Endothelial cell of umbilical vein (primary cell): ENCODE measurements at regions not wholly inside any gene's neighbourhood (a gene's known extent, or its start where the extent isn't known, plus 50 kb on each side); places are given as distances from the start of the nearest gene placed in this dataset.

Experiments used
- BruUV-seq: library from RNA; stranded (reverse); fragments of 400-500 nt; replicated peaks from 2 replicates; lab custom pipeline; 2021; lab: Mats Ljungman, UMichigan
- CTCF ChIA-PET: fragments of 300-600, 350-600 bp; sonication (Branson Sonifier 250); formaldehyde crosslinking; loops from one replicate; lab custom pipeline; 2021; ENCODE audit warnings: antibody characterized with exemption, inconsistent platforms; lab: Charles Lee
- POLR2A ChIA-PET: fragments of 300-600, 350-600 bp; sonication (Branson Sonifier 250); formaldehyde crosslinking; loops from one replicate; lab custom pipeline; 2021; ENCODE audit warnings: antibody characterized with exemption, inconsistent platforms; lab: Charles Lee
- DNase-seq: peaks from one replicate; pipeline ENCODE4 v3.0.0-alpha.2; 2011; ENCODE audit warnings: low read depth, low spot score
- FAIRE-seq: peaks from 2 replicates; lab custom pipeline; 2011; peaks lifted over from hg19 to GRCh38; lab: Jason Lieb, UNC
- H2AFZ ChIP-seq: 2 replicates; pipeline ENCODE4 v1.6.0; 2012; ENCODE audit warnings: low read depth, low read length, control low read depth, inconsistent platforms
- H3K27ac ChIP-seq: 2 replicates; pipeline ENCODE4 v1.5.1; 2011; ENCODE audit warnings: low read depth, mild to moderate bottlenecking, control low read depth, low read length, moderate library complexity; ENCODE audit not compliant: insufficient read depth
- H3K27me3 ChIP-seq, 2 experiments: 2 replicates each; pipeline versions ENCODE4 v1.6.0 to v1.6.1; 2011; ENCODE audit warnings: low read length in 2 of 2, mixed read lengths in 1 of 2; ENCODE audit not compliant: control insufficient read depth in 2 of 2, insufficient read depth in 2 of 2
- H3K36me3 ChIP-seq, 2 experiments: 2 replicates in 1 of 2; 3 replicates in 1 of 2; pipeline ENCODE4 v1.5.1; 2011; ENCODE audit warnings: low read length in 2 of 2, mild to moderate bottlenecking in 1 of 2, moderate library complexity in 1 of 2; ENCODE audit not compliant: control insufficient read depth in 2 of 2, insufficient read depth in 2 of 2; ENCODE audit errors: extremely low read depth in 1 of 2
- H3K4me1 ChIP-seq: 3 replicates; pipeline ENCODE4 v1.5.1; 2011; ENCODE audit warnings: mild to moderate bottlenecking, low read length; ENCODE audit not compliant: control insufficient read depth, insufficient read depth; ENCODE audit errors: extremely low read depth
- H3K4me2 ChIP-seq: 2 replicates; pipeline ENCODE4 v1.6.1; 2011; ENCODE audit warnings: low read length, control low read depth, mixed read lengths; ENCODE audit not compliant: insufficient read depth
- H3K4me3 ChIP-seq, 3 experiments: fragments of 200-600 bp in 1 of 3; sonication (generic), shearing (Covaris generic) in 1 of 3; replicated peaks in 1 of 3; 2 replicates each; pipeline ENCODE4 v1.5.1; 2011 to 2016; ENCODE audit warnings: control low read depth in 3 of 3, low read length in 3 of 3, mild to moderate bottlenecking in 2 of 3, inconsistent platforms in 1 of 3, low read depth in 1 of 3, moderate library complexity in 1 of 3; ENCODE audit not compliant: insufficient read depth in 1 of 3
- H3K79me2 ChIP-seq: 2 replicates; pipeline ENCODE4 v1.6.0; 2012; ENCODE audit warnings: low read length, inconsistent platforms; ENCODE audit not compliant: control insufficient read depth, insufficient read depth
- H3K9ac ChIP-seq: replicated peaks from 2 replicates; pipeline ENCODE3; 2011; ENCODE audit warnings: low read length, control low read depth; ENCODE audit not compliant: insufficient read depth; ENCODE audit errors: extremely low read depth
- H3K9me1 ChIP-seq: replicated peaks from 3 replicates; pipeline ENCODE4 v1.6.0; 2011; ENCODE audit warnings: mild to moderate bottlenecking, low read length; ENCODE audit not compliant: control insufficient read depth, insufficient read depth; ENCODE audit errors: extremely low read depth
- H3K9me3 ChIP-seq: replicated peaks from 2 replicates; pipeline ENCODE4 v1.5.1; 2012; ENCODE audit warnings: low read length, inconsistent platforms; ENCODE audit not compliant: control insufficient read depth, insufficient read depth
- H4K20me1 ChIP-seq: replicated peaks from 2 replicates; pipeline ENCODE3; 2011; ENCODE audit warnings: mild to moderate bottlenecking, low read length; ENCODE audit not compliant: control insufficient read depth, insufficient read depth; ENCODE audit errors: extremely low read depth
- EZH2 ChIP-seq: IDR thresholded peaks from 2 replicates; pipeline ENCODE4 v1.6.1; 2012; ENCODE audit warnings: borderline replicate concordance, low read depth, mild to moderate bottlenecking, moderate library complexity, low read length, inconsistent platforms; ENCODE audit not compliant: severe bottlenecking
- FOS ChIP-seq: IDR thresholded peaks from 2 replicates; pipeline ENCODE4 v1.6.1; 2011; ENCODE audit warnings: mild to moderate bottlenecking, low read length, moderate library complexity, borderline replicate concordance; ENCODE audit not compliant: insufficient read depth
- GATA2 ChIP-seq: IDR thresholded peaks from 2 replicates; pipeline ENCODE4 v1.7.0; 2011; ENCODE audit warnings: low read depth, mild to moderate bottlenecking, moderate library complexity, mixed read lengths, low read length; ENCODE audit not compliant: insufficient read length, insufficient read depth
- JUN ChIP-seq: IDR thresholded peaks from 2 replicates; pipeline ENCODE4 v1.6.1; 2011; ENCODE audit warnings: borderline replicate concordance, low read depth; ENCODE audit not compliant: insufficient read length, insufficient read depth
- MYC ChIP-seq: IDR thresholded peaks from one replicate; pipeline ENCODE4 v1.6.1; 2011; ENCODE audit warnings: mild to moderate bottlenecking, low read depth, low read length
- POLR2A ChIP-seq: IDR thresholded peaks from 2 replicates; pipeline ENCODE4 v1.6.1; 2012; ENCODE audit warnings: low read depth, mild to moderate bottlenecking, control low read depth, low read length
- POLR2AphosphoS5 ChIP-seq: IDR thresholded peaks from 2 replicates; pipeline ENCODE4 v1.6.1; 2012; ENCODE audit warnings: low read depth, mild to moderate bottlenecking, control low read depth, low read length, moderate library complexity; ENCODE audit not compliant: insufficient read depth
- dilution Hi-C: fragments of 300-500 bp; cut with MboI; formaldehyde crosslinking; loops from one replicate; pipeline ENCODE4 v1.15.0; 2019; ENCODE audit warnings: low sequenced_read_pairs; ENCODE audit not compliant: extremely low pct_ligation_motif_present
- intact Hi-C: fragments of 100-400 bp; cut with micrococcal nuclease; formaldehyde crosslinking; loops from one replicate; pipeline ENCODE4 v1.10.0; 2022
- TF ChIP-seq, protein P1 (sequence below), 2 donors: IDR thresholded peaks; 1 replicate in 1 of 2; 2 replicates in 1 of 2; pipeline ENCODE4 v1.5.1; 2011; ENCODE audit warnings: low read length in 2 of 2, mild to moderate bottlenecking in 2 of 2, moderate library complexity in 2 of 2, control low read depth in 1 of 2, inconsistent platforms in 1 of 2, low read depth in 1 of 2; ENCODE audit not compliant: insufficient read depth in 1 of 2; ENCODE audit errors: extremely low read depth in 1 of 2
- TF ChIP-seq, protein P2 (sequence below): IDR thresholded peaks from 2 replicates; pipeline ENCODE4 v1.6.1; 2011; ENCODE audit not compliant: insufficient read depth, insufficient read length

DNA sequence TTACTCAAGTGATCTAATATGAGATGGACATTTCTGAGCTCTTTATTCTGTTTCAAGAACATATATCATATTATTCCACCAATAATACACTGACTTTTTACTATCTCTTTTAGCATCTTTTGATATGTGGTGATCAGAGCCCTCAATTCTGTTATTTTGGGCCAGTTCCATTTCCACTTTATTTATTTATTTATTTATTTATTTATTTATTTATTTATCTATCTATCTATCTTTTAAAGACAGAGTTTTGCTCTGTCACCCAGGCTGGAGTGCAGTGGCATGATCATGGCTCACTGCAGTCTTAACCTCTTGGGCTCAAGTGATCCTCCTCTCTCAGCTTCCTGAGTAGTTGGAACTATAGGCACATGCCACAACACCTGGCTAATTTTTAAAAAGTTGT is 57.4 kb upstream of the GRID2 start:
- no peak overlapping the region for H3K9ac ChIP-seq
- no peak for FAIRE-seq
- TF ChIP-seq EZH2, result no peak
- TF ChIP-seq GATA2, result no peak
- no peak for TF ChIP-seq POLR2AphosphoS5
- no peak for TF ChIP-seq JUN
- TF ChIP-seq POLR2A, result no peak
- no peak for TF ChIP-seq FOS
- TF ChIP-seq, protein P1, sequence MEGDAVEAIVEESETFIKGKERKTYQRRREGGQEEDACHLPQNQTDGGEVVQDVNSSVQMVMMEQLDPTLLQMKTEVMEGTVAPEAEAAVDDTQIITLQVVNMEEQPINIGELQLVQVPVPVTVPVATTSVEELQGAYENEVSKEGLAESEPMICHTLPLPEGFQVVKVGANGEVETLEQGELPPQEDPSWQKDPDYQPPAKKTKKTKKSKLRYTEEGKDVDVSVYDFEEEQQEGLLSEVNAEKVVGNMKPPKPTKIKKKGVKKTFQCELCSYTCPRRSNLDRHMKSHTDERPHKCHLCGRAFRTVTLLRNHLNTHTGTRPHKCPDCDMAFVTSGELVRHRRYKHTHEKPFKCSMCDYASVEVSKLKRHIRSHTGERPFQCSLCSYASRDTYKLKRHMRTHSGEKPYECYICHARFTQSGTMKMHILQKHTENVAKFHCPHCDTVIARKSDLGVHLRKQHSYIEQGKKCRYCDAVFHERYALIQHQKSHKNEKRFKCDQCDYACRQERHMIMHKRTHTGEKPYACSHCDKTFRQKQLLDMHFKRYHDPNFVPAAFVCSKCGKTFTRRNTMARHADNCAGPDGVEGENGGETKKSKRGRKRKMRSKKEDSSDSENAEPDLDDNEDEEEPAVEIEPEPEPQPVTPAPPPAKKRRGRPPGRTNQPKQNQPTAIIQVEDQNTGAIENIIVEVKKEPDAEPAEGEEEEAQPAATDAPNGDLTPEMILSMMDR (IDR thresholded peaks at IDR 0.05; ENCODE audit: extremely low read depth in 1 of 2, insufficient read depth in 1 of 2, low read depth in 1 of 2, low read length in 2 of 2), result no peak
- TF ChIP-seq MYC, result no peak
- TF ChIP-seq, protein P2, sequence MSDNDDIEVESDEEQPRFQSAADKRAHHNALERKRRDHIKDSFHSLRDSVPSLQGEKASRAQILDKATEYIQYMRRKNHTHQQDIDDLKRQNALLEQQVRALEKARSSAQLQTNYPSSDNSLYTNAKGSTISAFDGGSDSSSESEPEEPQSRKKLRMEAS, result no peak
- no peaks in the 10 kb centered on the region for H3K27me3 ChIP-seq
- POLR2A ChIA-PET, result no interaction called here
- DNase-seq, result no peak
- no peaks in the 10 kb centered on the region for H3K36me3 ChIP-seq
- H3K27ac ChIP-seq, result no peak overlapping the region
- no peaks in the 10 kb centered on the region for H3K4me1 ChIP-seq
- no TSS peak for BruUV-seq
- no peaks in the 10 kb centered on the region for H3K79me2 ChIP-seq
- H3K4me3 ChIP-seq, result no peak overlapping the region
- no peaks in the 10 kb centered on the region for H3K9me3 ChIP-seq
- dilution Hi-C loops, result no loop called here
- CTCF ChIA-PET, result interaction anchor here (1.0 kb wide), 1 partner anchor 9 kb away, joined by 3 read pairs; no protein-coding TSS in a partner anchor
- H2AFZ ChIP-seq, result no peak overlapping the region
- no peak overlapping the region for H3K4me2 ChIP-seq
- intact Hi-C loops, result no loop called here
- no peaks in the 10 kb centered on the region for H4K20me1 ChIP-seq
- H3K9me1 ChIP-seq, result no peaks in the 10 kb centered on the region
